ENCODE measurements at regions not wholly inside any gene's neighbourhood (a gene's known extent, or its start where the extent isn't known, plus 50 kb on each side); places are given as distances from the start of the nearest gene placed in this dataset.

GRCh38 chr9:99506747-99507348 is 284.8 kb downstream of the SEC61B start:
- no peak for TF ChIP-seq CTCF (IDR thresholded peaks at IDR 0.05 in 4 of 5, conservative IDR thresholded peaks at IDR 0.05 in 1 of 5)
- TF ChIP-seq POLR2A (IDR thresholded peaks at IDR 0.05): no peak
